GM18517 (cell line): ENCODE measurements at regions not wholly inside any gene's neighbourhood (a gene's known extent, or its start where the extent isn't known, plus 50 kb on each side); places are given as distances from the start of the nearest gene placed in this dataset.

Experiments used
- ATAC-seq: cut with Tn5 transposase; IDR thresholded peaks from one replicate; pipeline ENCODE4 v1.9.1; 2021; ENCODE audit warnings: mild to moderate bottlenecking, moderate library complexity; ENCODE audit not compliant: unreplicated experiment

DNA sequence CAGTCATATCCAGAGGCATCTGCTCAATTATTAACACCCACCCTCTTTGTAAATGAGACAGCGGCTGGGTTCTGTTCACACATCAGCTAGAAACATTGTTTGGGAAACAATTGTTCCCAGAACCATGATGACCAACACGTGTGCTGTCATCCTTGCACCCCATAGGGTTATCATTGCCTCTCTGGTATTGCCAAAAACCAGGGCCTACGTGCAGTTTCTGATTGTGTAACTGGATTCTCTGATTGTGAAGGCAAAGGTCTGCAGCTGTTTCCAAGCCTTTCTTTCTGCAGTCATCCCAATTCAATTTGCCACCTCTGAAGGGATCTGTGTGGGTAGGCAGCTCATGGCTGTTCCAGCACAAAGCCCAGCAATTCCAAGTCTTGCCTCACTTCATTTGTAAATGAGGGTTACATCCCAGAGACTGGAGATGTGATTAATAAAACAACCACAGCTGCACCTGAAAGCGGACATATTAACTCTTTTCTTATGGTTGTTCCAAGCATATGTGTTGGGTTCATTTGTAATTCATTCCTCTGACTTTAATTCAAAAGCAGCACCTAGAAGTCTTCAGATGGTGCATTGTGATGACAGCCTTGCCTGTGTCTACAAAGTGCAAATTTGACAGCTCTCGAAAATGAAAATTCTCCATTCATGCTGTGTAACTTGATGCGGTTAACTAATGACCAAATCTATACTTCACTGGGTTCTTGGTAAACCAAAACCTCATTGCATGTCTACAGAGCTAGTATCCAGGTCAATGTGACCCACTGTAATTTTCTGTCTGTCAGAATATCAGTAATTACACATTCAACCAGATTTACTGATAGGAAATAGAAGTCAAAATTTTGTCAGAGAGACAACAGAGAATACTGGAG is 66.6 kb downstream of the YIPF5 start:
- no peak for ATAC-seq

GRCh38 chr5:144105371-144105770 is 65.1 kb downstream of the YIPF5 start:
- no peak for ATAC-seq

DNA sequence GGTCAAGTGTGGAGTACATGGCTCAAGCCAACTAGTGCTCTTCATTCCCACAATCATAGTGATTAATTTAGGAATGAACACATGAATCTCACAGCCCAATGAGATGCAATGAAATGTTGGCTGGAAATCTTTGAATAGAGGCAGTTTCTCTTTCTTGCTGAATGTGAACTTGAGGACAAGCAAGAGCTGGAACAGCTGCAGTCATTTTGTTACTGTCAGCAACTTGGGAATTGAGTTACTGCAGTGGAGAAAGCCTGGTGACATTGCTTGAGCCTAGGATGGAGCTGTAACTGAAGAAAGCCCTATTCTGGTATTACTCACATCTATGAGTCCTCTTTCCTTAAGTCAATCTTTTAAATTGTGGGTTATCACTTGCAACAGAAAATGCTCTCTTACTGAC is 62.3 kb downstream of the YIPF5 start:
- no peak for ATAC-seq
